ENCODE measurements at regions not wholly inside any gene's neighbourhood (a gene's known extent, or its start where the extent isn't known, plus 50 kb on each side); places are given as distances from the start of the nearest gene placed in this dataset.

GRCh38 chrX:5702890-5703289, 525.8 kb downstream of the NLGN4X start:
- H3K4me2 ChIP-seq (ENCODE audit: low read length) = no peak overlapping the region
- H3K27ac ChIP-seq (ENCODE audit: low read depth, low read length) = no peak overlapping the region
- DNase-seq (ENCODE audit: low read depth) (no peak), FAIRE-seq (no peak)
- no peaks in the 10 kb centered on the region for H3K79me2 ChIP-seq (ENCODE audit: insufficient read depth, low read length)
- no peak overlapping the region for H3K27ac Mint-ChIP-seq (ENCODE audit: unreplicated experiment)
- no peak overlapping the region for H3K9ac ChIP-seq (ENCODE audit: low read length)
- H3K36me3 Mint-ChIP-seq (ENCODE audit: low read depth, unreplicated experiment) = no peaks in the 10 kb centered on the region
- peaks cover under 1% of the 10 kb centered on the region for H3K4me1 Mint-ChIP-seq (ENCODE audit: low read depth, unreplicated experiment)
- H3K4me1 ChIP-seq (ENCODE audit: insufficient read depth, low read length) = peaks cover 1% of the 10 kb centered on the region
- H3K4me3 ChIP-seq (ENCODE audit: insufficient read depth, low read depth, low read length) = no peak overlapping the region
- no peaks in the 10 kb centered on the region for H3K36me3 ChIP-seq (ENCODE audit: insufficient read depth, low read length)
- H3K27me3 ChIP-seq (ENCODE audit: insufficient read depth, low read length) = no peaks in the 10 kb centered on the region
- H4K20me1 ChIP-seq (ENCODE audit: insufficient read depth, low read length) = no peaks in the 10 kb centered on the region
- H3K27me3 Mint-ChIP-seq (ENCODE audit: low read depth, unreplicated experiment) = no peaks in the 10 kb centered on the region
- no peak for TF ChIP-seq CTCF (IDR thresholded peaks at IDR 0.05; ENCODE audit: insufficient read depth, low read depth, low read length)
- TF ChIP-seq EZH2 (IDR thresholded peaks at IDR 0.05; ENCODE audit: insufficient read depth, low read length) = no peak
- no peaks in the 10 kb centered on the region for H3K9me3 ChIP-seq (ENCODE audit: insufficient read depth, low read depth, low read length)
- no peak overlapping the region for H3K4me3 Mint-ChIP-seq (ENCODE audit: unreplicated experiment)
- peaks cover 1% of the 10 kb centered on the region for H3K9me3 Mint-ChIP-seq (ENCODE audit: unreplicated experiment)
- no peak overlapping the region for H2AFZ ChIP-seq (ENCODE audit: low read depth, low read length)

- no peaks in the 10 kb centered on the region for H3K36me3 Mint-ChIP-seq (ENCODE audit: low read depth, unreplicated experiment)
- Histone ChIP-seq H3K4me1 (ENCODE audit: insufficient read depth, low read length) (no peaks in the 10 kb centered on the region), H3K27ac (ENCODE audit: low read depth, low read length) (no peak overlapping the region), H3K27me3 (ENCODE audit: insufficient read depth, low read length) (no peaks in the 10 kb centered on the region), H3K9me3 (ENCODE audit: insufficient read depth, low read depth, low read length) (no peaks in the 10 kb centered on the region), H3K36me3 (ENCODE audit: insufficient read depth, low read length) (no peaks in the 10 kb centered on the region), H2AFZ (ENCODE audit: low read depth, low read length) (no peak overlapping the region), H3K79me2 (ENCODE audit: insufficient read depth, low read length) (no peaks in the 10 kb centered on the region), H4K20me1 (ENCODE audit: insufficient read depth, low read length) (no peaks in the 10 kb centered on the region), H3K4me3 (ENCODE audit: insufficient read depth, low read depth, low read length) (no peak overlapping the region), H3K9ac (ENCODE audit: low read length) (no peak overlapping the region), H3K4me2 (ENCODE audit: low read length) (no peak overlapping the region)
- H3K4me1 Mint-ChIP-seq (ENCODE audit: low read depth, unreplicated experiment) = no peaks in the 10 kb centered on the region
- TF ChIP-seq EZH2 (IDR thresholded peaks at IDR 0.05; ENCODE audit: insufficient read depth, low read length) (no peak), CTCF (IDR thresholded peaks at IDR 0.05; ENCODE audit: insufficient read depth, low read depth, low read length) (no peak)
- no peak overlapping the region for H3K27ac Mint-ChIP-seq (ENCODE audit: unreplicated experiment)
- DNase-seq (ENCODE audit: low read depth) = no peak
- H3K27me3 Mint-ChIP-seq (ENCODE audit: low read depth, unreplicated experiment) = no peaks in the 10 kb centered on the region
- H3K9me3 Mint-ChIP-seq (ENCODE audit: unreplicated experiment) = peaks cover 1% of the 10 kb centered on the region
- no peak for FAIRE-seq
- H3K4me3 Mint-ChIP-seq (ENCODE audit: unreplicated experiment) = no peak overlapping the region
Observed at GRCh38 chrX:5695971-5696370, 532.7 kb downstream of the NLGN4X start.

- no peaks in the 10 kb centered on the region for H3K36me3 ChIP-seq (ENCODE audit: insufficient read depth, low read length)
- Mint-ChIP-seq H3K4me1 (ENCODE audit: low read depth, unreplicated experiment) (no peaks in the 10 kb centered on the region), H3K4me3 (ENCODE audit: unreplicated experiment) (no peak overlapping the region), H3K9me3 (ENCODE audit: unreplicated experiment) (no peaks in the 10 kb centered on the region), H3K27ac (ENCODE audit: unreplicated experiment) (no peak overlapping the region), H3K36me3 (ENCODE audit: low read depth, unreplicated experiment) (no peaks in the 10 kb centered on the region), H3K27me3 (ENCODE audit: low read depth, unreplicated experiment) (no peaks in the 10 kb centered on the region)
- H3K9ac ChIP-seq (ENCODE audit: low read length) = no peak overlapping the region
- DNase-seq (ENCODE audit: low read depth) = no peak
- TF ChIP-seq EZH2 (IDR thresholded peaks at IDR 0.05; ENCODE audit: insufficient read depth, low read length) (no peak), CTCF (IDR thresholded peaks at IDR 0.05; ENCODE audit: insufficient read depth, low read depth, low read length) (no peak)
- no peak overlapping the region for H2AFZ ChIP-seq (ENCODE audit: low read depth, low read length)
- no peak overlapping the region for H3K4me2 ChIP-seq (ENCODE audit: low read length)
- no peaks in the 10 kb centered on the region for H3K4me1 ChIP-seq (ENCODE audit: insufficient read depth, low read length)
- no peaks in the 10 kb centered on the region for H3K79me2 ChIP-seq (ENCODE audit: insufficient read depth, low read length)
- no peaks in the 10 kb centered on the region for H3K27me3 ChIP-seq (ENCODE audit: insufficient read depth, low read length)
- peak; percentile 29 for FAIRE-seq
- no peaks in the 10 kb centered on the region for H3K9me3 ChIP-seq (ENCODE audit: insufficient read depth, low read depth, low read length)
- no peak overlapping the region for H3K27ac ChIP-seq (ENCODE audit: low read depth, low read length)
- H3K4me3 ChIP-seq (ENCODE audit: insufficient read depth, low read depth, low read length) = no peak overlapping the region
- H4K20me1 ChIP-seq (ENCODE audit: insufficient read depth, low read length) = no peaks in the 10 kb centered on the region
Observed at GRCh38 chrX:5683996-5684395, 544.7 kb downstream of the NLGN4X start.

Measured in astrocyte (in vitro differentiated cells and primary cell).